ENCODE measurements at regions not wholly inside any gene's neighbourhood (a gene's known extent, or its start where the extent isn't known, plus 50 kb on each side); places are given as distances from the start of the nearest gene placed in this dataset.

GRCh38 chrX:87140800-87141483 lies 376.7 kb upstream of the KLHL4 start:
- Histone ChIP-seq H3K4me1 (ENCODE audit: control insufficient read depth, insufficient read depth, low read length) (no peaks in the 10 kb centered on the region), H3K4me3 (ENCODE audit: low read depth in 2 of 2, low read length in 2 of 2) (peak overlapping the region; percentile 21 to 27; a peak in 3 of 4 replicates), H3K36me3 (ENCODE audit: control insufficient read depth, insufficient read depth, low read length) (no peaks in the 10 kb centered on the region), H3K27ac (ENCODE audit: low read length) (no peak overlapping the region), H3K27me3 (ENCODE audit: control insufficient read depth, insufficient read depth, low read length) (no peaks in the 10 kb centered on the region), H3K9me3 (ENCODE audit: control insufficient read depth, insufficient read depth, low read depth, low read length) (no peaks in the 10 kb centered on the region)
- ChIA-PET CTCF (no interaction called here), POLR2A (no interaction called here)
- ATAC-seq, result no peak
- BruUV-seq (replicated peaks), result no TSS peak
- TF ChIP-seq CTCF (IDR thresholded peaks at IDR 0.05), result no peak
- no peak for TF ChIP-seq REST (IDR thresholded peaks at IDR 0.05; ENCODE audit: insufficient read depth in 1 of 2, low read depth in 2 of 2, low read length in 1 of 2)
- TF ChIP-seq TCF7L2 (IDR thresholded peaks at IDR 0.05; ENCODE audit: low read depth, low read length), result no peak
- no peak for TF ChIP-seq SIN3A (IDR thresholded peaks at IDR 0.05; ENCODE audit: borderline replicate concordance, insufficient read depth, low read depth, low read length)
- no peak for TF ChIP-seq POLR2AphosphoS5 (IDR thresholded peaks at IDR 0.05; ENCODE audit: low read depth, low read length)
- intact Hi-C loops (cut with micrococcal nuclease; ENCODE audit: unreplicated experiment), result no loop called here
- no peak for DNase-seq (ENCODE audit: low read depth, low spot score)
- in situ Hi-C loops (cut with HindIII; ENCODE audit: low pct_unique_long_range_greater_than_20kb, low sequenced_read_pairs), result no loop called here

- H3K27ac ChIP-seq (ENCODE audit: low read length), result no peak overlapping the region
- no TSS peak for BruUV-seq (replicated peaks)
- no peaks in the 10 kb centered on the region for H3K4me1 ChIP-seq (ENCODE audit: control insufficient read depth, insufficient read depth, low read length)
- DNase-seq (ENCODE audit: low read depth, low spot score), result no peak
- in situ Hi-C loops (cut with HindIII; ENCODE audit: low pct_unique_long_range_greater_than_20kb, low sequenced_read_pairs) (no loop called here), intact Hi-C loops (cut with micrococcal nuclease; ENCODE audit: unreplicated experiment) (no loop called here)
- H3K9me3 ChIP-seq (ENCODE audit: control insufficient read depth, insufficient read depth, low read depth, low read length), result no peaks in the 10 kb centered on the region
- ChIA-PET CTCF (interaction anchor here (0.7 kb wide), 1 partner anchor 1447 kb away, joined by 3 read pairs; no protein-coding TSS in a partner anchor), POLR2A (no interaction called here)
- no peak overlapping the region for H3K4me3 ChIP-seq (ENCODE audit: low read depth in 2 of 2, low read length in 2 of 2)
- TF ChIP-seq POLR2AphosphoS5 (IDR thresholded peaks at IDR 0.05; ENCODE audit: low read depth, low read length), result no peak
- TF ChIP-seq CTCF (IDR thresholded peaks at IDR 0.05), result no peak
- no peak for TF ChIP-seq SIN3A (IDR thresholded peaks at IDR 0.05; ENCODE audit: borderline replicate concordance, insufficient read depth, low read depth, low read length)
- TF ChIP-seq TCF7L2 (IDR thresholded peaks at IDR 0.05; ENCODE audit: low read depth, low read length), result no peak
- no peak for TF ChIP-seq REST (IDR thresholded peaks at IDR 0.05; ENCODE audit: insufficient read depth in 1 of 2, low read depth in 2 of 2, low read length in 1 of 2)
- no peaks in the 10 kb centered on the region for H3K27me3 ChIP-seq (ENCODE audit: control insufficient read depth, insufficient read depth, low read length)
- ATAC-seq, result no peak
- H3K36me3 ChIP-seq (ENCODE audit: control insufficient read depth, insufficient read depth, low read length), result no peaks in the 10 kb centered on the region
Observed at GRCh38 chrX:87160435-87161010, 357.1 kb upstream of the KLHL4 start.

All from Panc1 (cell line).